CD4-positive, alpha-beta T cell treated with Interferon alpha-2 for 1 hour (primary cell): ENCODE measurements at regions not wholly inside any gene's neighbourhood (a gene's known extent, or its start where the extent isn't known, plus 50 kb on each side); places are given as distances from the start of the nearest gene placed in this dataset.

Source experiments
- DNase-seq, 2 donors: peaks; one replicate each; pipeline ENCODE4 v3.0.0-alpha.2; 2020 to 2022

- DNase-seq = no peak
Observed at GRCh38 chr3:99365396-99365795, 273.0 kb upstream of the COL8A1 start.

GRCh38 chr3:99357131-99357530 lies 281.3 kb upstream of the COL8A1 start:
- no peak for DNase-seq

GRCh38 chr3:99356696-99357095 lies 281.7 kb upstream of the COL8A1 start:
- no peak for DNase-seq

- no peak for DNase-seq
Observed at GRCh38 chr3:99355465-99355864, 282.9 kb upstream of the COL8A1 start.

GRCh38 chr3:99352811-99353210 lies 285.6 kb upstream of the COL8A1 start:
- no peak for DNase-seq

GRCh38 chr3:99351122-99351521 lies 287.3 kb upstream of the COL8A1 start:
- no peak for DNase-seq

- no peak for DNase-seq
Observed at GRCh38 chr3:99348451-99348850, 289.9 kb upstream of the COL8A1 start.

- no peak for DNase-seq
Observed at GRCh38 chr3:99344216-99344615, 294.2 kb upstream of the COL8A1 start.

- DNase-seq = no peak
Observed at GRCh38 chr3:99342383-99342782, 296.0 kb upstream of the COL8A1 start.

GRCh38 chr3:99339222-99339621 lies 299.2 kb upstream of the COL8A1 start:
- no peak for DNase-seq

GRCh38 chr3:99332718-99333117 lies 305.7 kb upstream of the COL8A1 start:
- no peak for DNase-seq

GRCh38 chr3:99332276-99332675 lies 306.1 kb upstream of the COL8A1 start:
- DNase-seq = no peak

- DNase-seq = no peak
Observed at GRCh38 chr3:99330924-99331532, 307.4 kb upstream of the COL8A1 start.

GRCh38 chr3:99330281-99330680 lies 308.1 kb upstream of the COL8A1 start:
- no peak for DNase-seq

GRCh38 chr3:99325402-99325801 lies 313.0 kb upstream of the COL8A1 start:
- DNase-seq = no peak

GRCh38 chr3:99324636-99325203 lies 313.7 kb upstream of the COL8A1 start:
- no peak for DNase-seq

- no peak for DNase-seq
Observed at GRCh38 chr3:99323940-99324339, 314.5 kb upstream of the COL8A1 start.

GRCh38 chr3:99322551-99322950 lies 315.8 kb upstream of the COL8A1 start:
- no peak for DNase-seq

- DNase-seq = no peak
Observed at GRCh38 chr3:99321261-99321660, 317.1 kb upstream of the COL8A1 start.

- no peak for DNase-seq
Observed at GRCh38 chr3:99319961-99320360, 318.4 kb upstream of the COL8A1 start.

- DNase-seq = no peak
Observed at GRCh38 chr3:99319450-99319849, 318.9 kb upstream of the COL8A1 start.

- no peak for DNase-seq
Observed at GRCh38 chr3:99317201-99317600, 321.2 kb upstream of the COL8A1 start.

GRCh38 chr3:99315896-99316295 lies 322.5 kb upstream of the COL8A1 start:
- no peak for DNase-seq

- no peak for DNase-seq
Observed at GRCh38 chr3:99313485-99313884, 324.9 kb upstream of the COL8A1 start.

GRCh38 chr3:99298661-99299060 lies 339.7 kb upstream of the COL8A1 start:
- DNase-seq = no peak
